ENCODE measurements at regions not wholly inside any gene's neighbourhood (a gene's known extent, or its start where the extent isn't known, plus 50 kb on each side); places are given as distances from the start of the nearest gene placed in this dataset.

DNA sequence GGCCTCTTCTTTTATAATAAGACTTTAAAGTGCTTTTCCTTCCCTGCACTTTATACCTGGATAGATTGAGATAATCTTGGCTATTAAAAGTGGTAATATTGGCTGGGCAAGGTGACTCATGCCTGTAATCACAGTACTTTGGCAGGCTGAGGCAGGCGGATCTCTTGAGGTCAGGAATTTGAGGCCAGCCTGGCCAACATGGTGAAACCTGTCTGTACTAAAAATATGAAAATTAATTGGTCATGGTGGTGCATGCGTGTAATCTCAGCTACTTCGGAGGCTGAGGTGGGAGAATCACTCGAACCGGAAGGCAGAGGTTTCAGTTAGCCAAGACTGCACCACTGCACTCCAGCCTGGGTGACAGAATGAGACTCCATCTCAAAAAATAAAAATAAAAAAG is 197.1 kb upstream of the RGS17 start:
- no peak for TF ChIP-seq POLR2A (IDR thresholded peaks at IDR 0.05)
- TF ChIP-seq, protein P1, sequence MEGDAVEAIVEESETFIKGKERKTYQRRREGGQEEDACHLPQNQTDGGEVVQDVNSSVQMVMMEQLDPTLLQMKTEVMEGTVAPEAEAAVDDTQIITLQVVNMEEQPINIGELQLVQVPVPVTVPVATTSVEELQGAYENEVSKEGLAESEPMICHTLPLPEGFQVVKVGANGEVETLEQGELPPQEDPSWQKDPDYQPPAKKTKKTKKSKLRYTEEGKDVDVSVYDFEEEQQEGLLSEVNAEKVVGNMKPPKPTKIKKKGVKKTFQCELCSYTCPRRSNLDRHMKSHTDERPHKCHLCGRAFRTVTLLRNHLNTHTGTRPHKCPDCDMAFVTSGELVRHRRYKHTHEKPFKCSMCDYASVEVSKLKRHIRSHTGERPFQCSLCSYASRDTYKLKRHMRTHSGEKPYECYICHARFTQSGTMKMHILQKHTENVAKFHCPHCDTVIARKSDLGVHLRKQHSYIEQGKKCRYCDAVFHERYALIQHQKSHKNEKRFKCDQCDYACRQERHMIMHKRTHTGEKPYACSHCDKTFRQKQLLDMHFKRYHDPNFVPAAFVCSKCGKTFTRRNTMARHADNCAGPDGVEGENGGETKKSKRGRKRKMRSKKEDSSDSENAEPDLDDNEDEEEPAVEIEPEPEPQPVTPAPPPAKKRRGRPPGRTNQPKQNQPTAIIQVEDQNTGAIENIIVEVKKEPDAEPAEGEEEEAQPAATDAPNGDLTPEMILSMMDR (IDR thresholded peaks at IDR 0.05), result no peak
- TF ChIP-seq POLR2AphosphoS5 (IDR thresholded peaks at IDR 0.05), result no peak

Data from breast epithelium (tissue), 3 donors.